22Rv1 (cell line): ENCODE measurements at regions not wholly inside any gene's neighbourhood (a gene's known extent, or its start where the extent isn't known, plus 50 kb on each side); places are given as distances from the start of the nearest gene placed in this dataset.

Source experiments
- CTCF ChIP-seq: fragments of 450-650 bp; IDR thresholded peaks from 2 replicates; pipeline ENCODE4 v1.5.1; 2017; ENCODE audit warnings: mild to moderate bottlenecking
- ZFX ChIP-seq: fragments of 450-650 bp; IDR thresholded peaks from 2 replicates; pipeline ENCODE4 v1.6.1; 2017; ENCODE audit warnings: antibody characterized with exemption, borderline replicate concordance

GRCh38 chrX:729583-730409 lies 99.2 kb downstream of the SHOX start:
- TF ChIP-seq CTCF: no peak
- TF ChIP-seq ZFX: no peak
